Astrocyte of the hippocampus (primary cell): ENCODE measurements at regions not wholly inside any gene's neighbourhood (a gene's known extent, or its start where the extent isn't known, plus 50 kb on each side); places are given as distances from the start of the nearest gene placed in this dataset.
"Not testable (repeated sequence)": the region's sequence is repeated elsewhere in the genome, so short reads cannot be mapped to it uniquely, and the experiment has no call there.

ENCODE experiments used
- DNase-seq: peaks from one replicate; pipeline ENCODE4 v3.0.0; 2011; ENCODE audit warnings: low read depth, low spot score

DNA sequence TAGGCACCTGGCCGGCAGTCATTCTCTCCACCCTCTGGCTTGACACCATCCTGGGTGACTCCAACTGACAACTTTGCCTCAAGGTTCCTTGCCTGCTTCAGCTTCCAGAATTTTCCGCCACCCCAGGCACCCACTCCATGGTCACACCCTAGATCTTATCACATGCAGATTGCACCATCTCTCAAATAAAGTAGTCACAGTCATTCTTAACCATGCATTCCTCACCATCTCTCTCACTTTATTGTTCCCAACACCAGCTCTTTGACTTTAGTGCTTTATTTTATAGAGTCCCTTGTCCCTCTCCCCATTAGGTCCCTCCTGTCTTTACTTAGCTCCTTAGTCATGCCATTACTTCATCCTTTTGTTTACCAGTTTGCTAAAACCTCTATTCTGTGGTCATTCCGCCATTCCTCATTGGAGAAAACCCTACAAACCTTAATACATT, 351.7 kb downstream of the SPRY2 start:
- DNase-seq, result peak; percentile 49

DNA sequence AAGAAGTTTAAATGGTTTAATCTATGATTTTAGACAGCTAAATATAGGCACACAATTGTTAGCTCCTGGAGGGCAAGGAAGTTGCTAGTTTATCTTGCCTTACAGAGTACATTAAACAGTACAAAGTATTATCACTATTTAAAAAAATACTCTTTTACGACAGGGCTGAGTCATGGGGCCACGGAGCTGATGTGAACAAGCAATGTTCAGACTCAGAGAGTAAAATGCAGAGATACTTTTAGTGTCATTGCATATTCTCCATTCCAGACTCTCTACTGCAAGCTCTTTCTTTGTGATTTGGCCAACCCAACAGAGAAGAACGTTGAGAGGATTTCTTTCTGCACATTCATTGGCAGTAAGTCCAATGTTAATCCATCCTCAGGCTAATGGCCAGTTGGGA, 352.4 kb downstream of the SPRY2 start:
- DNase-seq, result peak; percentile 46

DNA sequence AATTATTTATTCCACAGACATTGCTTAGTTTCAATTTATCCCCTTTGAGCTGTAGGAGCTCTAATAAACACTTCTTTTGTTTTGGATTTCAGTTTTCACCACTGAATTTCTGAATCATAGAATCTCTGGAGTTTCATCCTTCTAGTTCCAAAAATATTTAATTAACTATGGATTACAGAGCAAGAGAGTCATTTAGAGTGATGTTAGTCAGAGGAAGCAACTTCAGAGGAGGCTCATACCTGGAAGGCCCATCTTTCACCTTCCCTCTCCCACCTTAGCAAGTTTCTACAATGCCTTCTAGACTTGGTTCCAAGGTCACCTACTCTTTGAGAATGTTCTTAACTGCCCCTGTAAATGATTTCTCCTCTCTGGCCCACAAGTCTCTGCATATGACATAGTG, 353.2 kb downstream of the SPRY2 start:
- DNase-seq, result no peak

DNA sequence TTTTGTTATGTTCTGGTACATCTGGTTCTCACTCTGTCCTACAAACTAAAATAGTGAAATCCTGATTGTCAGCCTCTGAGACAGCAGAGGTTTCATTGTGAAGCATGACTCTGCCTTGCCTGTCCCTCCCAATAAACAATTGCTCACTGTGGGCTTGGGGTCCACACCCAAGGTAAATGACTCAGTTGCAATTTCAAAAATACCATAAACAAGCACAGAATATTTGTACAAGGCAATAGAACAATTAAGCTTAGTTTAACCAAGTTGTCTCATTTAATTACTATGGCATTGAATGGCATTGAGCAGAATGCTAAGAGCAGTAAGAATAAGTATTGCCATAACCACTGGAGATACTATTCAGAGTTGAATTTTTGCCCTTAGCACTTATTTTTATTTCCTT, 353.6 kb downstream of the SPRY2 start:
- DNase-seq, result no peak

DNA sequence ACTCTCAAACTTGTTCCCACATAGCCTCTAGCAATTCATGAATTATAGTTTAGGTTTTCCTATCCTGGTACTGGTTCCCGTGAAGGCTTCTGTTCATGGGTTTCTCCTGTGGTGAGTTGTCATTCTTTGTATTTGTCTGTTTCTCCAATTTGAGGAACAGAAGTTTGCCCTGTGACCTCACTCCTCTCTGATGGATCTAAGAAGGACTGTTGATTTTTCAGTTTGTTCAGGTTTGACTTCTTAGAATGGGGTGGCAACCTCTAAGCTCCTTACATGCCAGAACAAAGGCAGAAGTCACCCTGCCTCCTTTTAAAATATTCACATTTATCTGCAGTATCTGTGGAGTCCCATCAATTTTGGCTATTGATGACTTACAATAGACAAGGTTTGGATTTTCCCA, 354.0 kb downstream of the SPRY2 start:
- no peak for DNase-seq

DNA sequence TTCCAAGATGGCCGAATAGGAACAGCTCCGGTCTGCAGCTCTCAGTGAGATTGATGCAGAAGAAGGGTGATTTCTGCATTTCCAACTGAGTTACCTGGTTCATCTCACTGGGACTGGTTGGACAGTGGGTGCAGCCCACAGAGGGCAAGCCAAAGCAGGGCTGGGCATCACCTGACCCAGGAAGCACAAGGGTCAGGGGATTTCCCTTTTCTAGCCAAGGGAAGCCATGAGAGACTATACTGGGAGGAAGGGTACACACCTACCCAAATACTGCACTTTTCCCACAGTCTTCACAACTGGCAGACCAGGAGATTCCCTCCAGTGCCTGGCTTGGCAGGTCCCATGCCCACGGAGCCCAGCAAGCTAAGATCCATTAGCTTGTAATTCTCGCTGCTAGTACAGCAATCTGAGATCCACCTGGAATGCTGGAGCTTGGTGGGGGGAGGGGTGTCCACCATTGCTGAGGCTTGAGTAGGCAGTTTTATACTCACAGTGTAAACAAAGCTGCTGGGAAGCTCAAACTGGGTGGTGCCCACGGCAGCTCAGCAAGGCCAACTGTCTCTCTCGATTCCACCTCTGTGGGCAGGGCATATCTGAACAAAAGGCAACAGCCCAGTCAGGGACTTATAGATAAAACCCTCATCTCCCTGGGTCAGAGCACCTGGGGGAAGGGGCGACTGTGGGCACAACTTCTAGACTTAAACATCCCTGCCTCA, 365.8 kb downstream of the SPRY2 start:
- DNase-seq, result not testable (repeated sequence)

DNA sequence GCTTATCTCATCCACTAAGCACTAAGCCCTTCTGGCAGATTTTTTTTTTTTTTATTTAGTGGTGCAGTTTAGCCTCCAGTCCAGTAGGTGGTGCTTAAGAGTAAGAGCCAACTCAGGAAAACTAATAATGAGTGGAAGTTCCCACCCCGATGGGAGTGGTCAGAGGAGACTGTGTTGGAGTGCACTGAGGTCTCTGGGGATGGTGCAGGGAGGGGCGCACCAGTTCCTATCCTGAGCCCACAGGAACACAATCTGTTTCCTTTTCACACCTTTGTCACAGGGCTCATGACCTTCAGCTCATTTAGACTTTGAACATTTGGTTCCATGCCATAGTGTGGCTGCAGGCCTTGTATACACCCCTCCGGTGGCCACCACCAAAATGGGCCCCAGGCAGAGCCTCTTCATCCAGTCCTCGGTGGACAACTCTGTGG, 367.4 kb downstream of the SPRY2 start:
- no peak for DNase-seq

DNA sequence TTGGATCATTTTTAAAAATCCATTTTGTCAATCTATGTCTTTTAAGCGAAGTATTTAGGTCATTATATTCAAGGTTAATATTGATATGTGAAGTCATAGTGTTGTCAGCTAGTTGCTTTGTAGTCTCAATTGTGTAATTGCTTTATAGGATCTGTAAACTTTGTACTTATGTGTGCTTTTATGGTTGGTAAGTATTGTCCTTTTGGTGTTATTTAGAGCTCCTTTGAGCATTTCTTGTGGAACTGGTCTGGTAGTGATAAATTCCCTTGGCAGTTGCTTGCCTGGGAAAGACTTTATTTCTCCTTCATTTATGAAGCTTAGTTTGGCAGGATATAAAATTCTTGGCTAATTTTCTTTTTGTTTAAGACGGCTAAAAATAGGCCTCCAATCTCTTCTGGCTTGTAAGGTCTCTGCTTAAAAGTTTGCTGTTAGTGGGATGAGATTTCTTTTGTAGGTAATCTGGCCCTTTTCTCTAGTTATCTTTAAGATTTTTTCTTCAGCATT, 368.8 kb downstream of the SPRY2 start:
- DNase-seq, result no peak

DNA sequence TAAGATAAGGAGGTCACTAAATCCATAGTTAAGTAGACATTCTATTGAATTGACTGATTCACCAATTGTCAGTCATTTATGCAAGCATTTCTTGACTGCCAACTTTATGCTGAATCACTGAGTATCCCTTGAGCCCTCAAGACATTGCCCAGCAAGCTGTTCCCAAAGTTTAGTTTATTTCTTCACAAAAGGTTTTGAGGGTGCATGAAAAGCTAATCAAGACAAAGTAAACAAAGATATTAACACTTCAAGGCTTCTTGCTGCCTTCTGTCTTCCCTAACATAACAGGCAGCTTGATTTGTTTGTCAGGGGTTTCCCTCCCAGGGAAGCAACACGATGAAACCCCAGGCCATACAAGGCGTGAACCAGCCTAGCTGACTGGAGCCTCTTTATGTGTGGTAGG, 374.4 kb downstream of the SPRY2 start:
- no peak for DNase-seq

DNA sequence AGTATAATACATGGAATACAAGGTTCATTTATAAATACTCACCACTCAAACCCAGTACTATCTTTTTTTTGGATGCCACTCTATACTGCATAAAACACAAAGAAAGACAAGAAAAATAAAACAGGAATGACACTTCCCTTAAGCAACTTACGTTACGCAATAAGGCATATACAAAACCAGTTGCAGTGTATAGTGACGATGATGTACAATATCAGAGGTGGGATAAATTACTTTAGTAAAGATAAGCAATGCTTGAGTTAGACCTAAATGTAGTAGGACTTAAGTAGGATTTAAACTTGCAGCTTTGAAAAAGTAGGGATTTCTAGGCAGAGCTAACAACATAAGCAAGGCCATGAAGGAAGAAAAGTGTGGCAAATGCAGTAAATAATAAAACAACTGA, 374.9 kb downstream of the SPRY2 start:
- no peak for DNase-seq

DNA sequence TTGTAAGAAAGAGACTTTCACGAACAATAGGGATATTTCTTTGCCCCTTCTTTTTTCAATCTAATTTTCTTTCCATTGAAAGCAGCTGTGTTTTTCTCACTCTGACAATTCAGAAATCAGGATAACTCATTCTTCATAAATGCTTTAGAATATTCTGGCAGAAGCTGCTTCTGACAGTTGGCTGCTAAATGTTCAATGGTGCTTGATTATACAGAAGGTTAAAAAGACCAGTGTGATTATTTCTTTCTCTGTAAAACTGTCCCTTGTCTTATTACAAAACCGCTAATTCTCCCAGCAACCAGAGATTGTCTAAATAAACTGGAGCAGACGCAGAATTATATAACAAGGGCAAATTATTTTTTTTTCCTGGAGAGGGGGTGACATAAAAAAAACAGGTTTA, 394.4 kb downstream of the SPRY2 start:
- no peak for DNase-seq

DNA sequence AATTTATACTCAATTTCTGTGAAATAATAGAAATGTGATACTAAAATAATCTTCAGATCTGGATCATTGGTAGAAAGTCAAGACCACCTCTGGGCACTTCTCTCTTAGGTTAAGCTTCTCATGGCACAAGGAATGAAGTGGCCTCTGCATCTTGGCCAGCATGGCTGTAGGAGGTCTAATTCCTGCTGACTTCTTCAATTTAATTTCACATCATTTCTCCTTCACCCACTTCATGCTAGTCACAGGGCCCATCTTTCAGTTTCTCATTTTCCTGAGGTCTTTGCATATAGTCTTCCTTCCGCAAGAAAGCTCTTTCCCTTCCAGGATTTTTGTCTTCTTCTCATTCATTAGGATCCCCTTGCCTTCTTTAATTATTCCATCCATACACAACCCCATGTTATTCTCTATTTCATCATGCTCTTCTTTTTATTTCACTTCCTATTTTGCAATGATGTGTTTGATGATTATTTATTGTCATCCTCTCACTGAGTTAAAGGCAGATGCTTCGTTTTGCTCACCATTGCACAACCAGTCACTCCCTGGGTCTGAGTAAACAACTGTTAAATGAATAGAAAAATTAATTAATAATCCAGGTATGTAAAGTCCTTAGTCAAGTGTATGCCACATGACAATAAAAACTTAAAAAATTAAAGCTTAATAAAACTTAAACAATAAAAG, 397.4 kb downstream of the SPRY2 start:
- no peak for DNase-seq

DNA sequence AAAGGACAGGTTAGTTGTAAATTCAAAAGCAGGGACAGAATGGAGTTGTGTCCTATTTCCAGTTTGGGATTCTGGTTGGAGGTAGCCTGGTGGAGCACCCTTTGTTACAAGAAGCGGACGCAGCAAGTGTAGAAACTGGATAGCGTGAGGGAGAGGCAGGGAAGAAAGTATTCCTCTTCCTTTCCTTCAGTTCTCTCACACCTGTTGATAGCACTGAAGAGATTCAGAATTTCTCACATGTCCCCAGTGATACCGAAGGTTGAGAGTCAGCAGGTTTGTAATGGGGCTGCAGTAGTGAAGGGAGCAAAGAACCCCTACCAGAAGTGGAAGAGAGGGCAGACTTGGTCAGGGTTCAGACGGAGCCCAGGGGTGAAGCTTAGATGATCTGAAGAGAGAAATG, 399.2 kb downstream of the SPRY2 start:
- no peak for DNase-seq

DNA sequence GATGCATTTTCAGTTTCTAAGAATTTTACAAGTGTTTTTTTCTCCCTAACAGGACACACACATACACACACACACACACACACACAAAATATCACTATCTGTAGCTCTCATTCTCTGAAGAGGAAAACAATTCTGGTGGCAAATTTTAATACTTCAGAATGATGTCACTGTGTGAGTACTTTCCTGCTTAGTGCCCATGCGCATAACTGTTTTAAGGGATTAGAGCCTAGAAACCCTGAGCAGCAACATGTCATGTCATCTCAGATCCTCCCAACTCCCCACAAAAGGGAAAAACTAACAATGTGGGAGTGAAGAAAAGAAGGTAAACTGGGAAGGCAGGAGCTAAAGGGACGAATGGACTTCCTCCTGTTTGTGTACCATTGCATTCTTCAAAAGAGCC, 401.2 kb downstream of the SPRY2 start:
- peak; percentile 28 for DNase-seq

DNA sequence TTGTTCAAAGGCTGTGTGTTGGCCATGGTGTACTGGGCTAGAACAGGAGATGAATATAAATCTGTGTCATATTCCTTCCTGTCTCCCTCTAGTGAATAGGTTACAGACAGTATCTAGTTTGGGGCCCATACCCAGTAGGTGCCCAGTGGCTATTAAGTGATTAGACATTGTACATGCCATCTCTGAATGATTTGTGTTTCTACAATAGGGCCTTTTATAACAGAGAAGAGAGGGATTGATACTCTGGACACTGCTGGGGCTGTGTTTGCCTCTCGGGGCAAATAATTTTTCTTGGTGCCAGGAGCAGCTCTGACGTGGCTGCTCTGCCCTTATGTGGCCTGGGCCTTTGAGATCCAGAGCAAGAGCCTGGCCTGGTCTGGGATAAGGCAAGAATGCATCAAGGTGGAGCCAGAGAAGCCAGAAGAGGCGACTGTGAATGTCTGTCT, 403.1 kb downstream of the SPRY2 start:
- DNase-seq, result peak; percentile 48

DNA sequence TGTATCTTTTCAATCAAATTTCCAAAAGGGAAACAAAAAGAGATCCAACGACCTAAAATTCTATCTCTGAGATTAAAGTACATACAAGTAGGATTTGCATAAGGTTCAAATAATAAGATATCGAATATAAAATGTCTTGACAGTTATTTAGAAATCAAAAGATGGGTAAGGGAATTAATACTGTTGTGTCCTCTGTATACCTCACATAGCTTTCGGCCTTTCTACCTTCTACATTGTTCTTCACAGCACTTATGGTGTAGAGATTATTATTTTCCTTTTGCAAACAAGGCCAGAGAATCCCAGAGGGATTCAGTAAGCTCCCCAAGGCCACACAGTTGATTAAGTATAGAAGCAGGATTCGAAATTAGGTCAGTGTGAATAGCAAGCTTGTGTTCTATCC, 403.6 kb downstream of the SPRY2 start:
- peak; percentile 37 for DNase-seq

DNA sequence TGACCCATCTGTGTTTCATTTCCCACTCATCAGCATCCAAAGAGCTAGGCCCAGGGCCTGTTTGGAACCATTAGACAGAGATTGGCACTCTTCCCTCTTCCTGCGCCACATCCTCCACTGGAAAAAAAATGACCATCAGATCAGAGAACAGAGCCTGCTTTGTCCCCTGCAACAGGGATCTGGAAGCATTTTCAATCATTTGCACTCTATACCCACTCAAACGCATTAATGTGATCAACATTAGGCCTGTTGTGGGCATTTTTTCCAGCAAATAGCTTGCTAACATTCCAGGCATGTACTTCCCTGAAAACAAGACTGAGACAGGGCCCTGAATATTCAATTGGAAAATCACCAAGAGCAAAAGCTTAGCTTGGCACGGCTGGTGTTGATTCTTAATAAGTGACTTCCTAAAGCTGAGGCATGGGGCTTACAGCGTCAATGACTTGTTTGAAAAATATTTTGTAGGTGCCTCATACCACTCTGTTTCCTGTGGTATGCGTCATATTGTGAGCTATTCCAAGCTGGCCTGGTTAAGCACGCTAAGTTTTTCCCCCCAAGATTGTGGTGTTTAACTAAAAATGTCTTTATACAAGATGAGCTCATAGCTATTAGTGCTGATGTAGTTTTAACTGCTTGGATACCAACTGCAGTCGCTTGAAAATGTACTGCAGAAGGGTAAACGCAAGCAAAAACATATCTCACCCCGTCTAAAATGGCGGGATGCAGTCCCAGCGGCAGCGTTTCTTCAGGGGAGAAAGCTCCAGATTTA, 404.4 kb downstream of the SPRY2 start:
- peak; percentile 98 for DNase-seq

DNA sequence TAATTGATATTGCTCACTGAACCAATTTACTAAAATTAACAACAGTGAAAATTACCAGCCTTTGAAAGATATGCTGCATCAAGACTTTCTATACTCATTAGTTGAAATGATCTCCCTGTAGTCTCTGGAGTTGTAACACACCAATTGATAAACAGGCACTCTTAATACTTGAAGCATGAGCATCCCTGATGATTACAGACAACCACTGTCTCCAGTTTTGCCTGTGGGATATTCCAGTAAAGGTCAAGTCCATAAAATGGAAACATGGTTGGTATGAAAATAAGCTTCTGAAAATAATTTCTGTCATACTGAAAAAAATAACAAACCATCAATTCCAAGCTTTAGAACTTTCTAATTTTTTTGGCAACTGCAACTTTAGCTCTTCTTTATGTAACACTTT, 405.8 kb downstream of the SPRY2 start:
- peak; percentile 3 for DNase-seq

DNA sequence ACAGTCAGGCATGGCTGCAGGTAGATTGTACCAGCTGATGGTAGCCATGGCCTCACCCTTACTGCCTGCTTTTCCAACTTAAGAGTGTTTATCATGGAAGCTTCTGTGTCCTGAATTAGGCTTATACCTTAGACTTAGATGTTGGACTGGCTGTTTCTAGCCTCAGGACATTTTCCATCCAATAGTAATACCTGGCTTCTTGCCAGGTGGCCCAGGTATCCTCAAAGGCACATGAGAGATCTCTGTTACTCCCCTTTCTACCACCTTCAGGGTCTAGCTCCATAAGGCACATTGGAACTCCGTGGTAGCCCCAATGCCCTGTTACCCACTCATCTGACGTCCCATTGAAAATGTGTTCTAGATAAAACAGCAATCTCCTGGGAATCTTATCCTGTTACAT, 407.5 kb downstream of the SPRY2 start:
- no peak for DNase-seq

DNA sequence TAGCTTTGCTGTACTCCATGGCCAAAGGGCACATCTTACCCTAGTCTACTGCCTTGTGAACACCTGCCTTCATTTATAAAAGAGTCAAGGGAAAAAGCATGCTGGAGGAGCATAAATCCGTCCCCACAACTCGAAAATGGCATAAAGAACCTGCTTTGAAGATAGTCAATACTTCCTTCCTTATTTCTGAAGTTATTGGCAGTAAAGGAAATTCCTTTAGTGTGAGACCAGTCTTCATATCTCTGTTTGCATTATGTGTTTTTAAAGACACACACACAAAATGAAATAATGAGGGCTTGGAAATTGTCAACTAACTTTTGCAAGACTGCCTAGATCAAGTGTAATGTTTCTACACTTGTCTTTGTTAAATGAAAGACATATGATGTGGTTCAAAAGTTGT, 408.4 kb downstream of the SPRY2 start:
- DNase-seq, result no peak

DNA sequence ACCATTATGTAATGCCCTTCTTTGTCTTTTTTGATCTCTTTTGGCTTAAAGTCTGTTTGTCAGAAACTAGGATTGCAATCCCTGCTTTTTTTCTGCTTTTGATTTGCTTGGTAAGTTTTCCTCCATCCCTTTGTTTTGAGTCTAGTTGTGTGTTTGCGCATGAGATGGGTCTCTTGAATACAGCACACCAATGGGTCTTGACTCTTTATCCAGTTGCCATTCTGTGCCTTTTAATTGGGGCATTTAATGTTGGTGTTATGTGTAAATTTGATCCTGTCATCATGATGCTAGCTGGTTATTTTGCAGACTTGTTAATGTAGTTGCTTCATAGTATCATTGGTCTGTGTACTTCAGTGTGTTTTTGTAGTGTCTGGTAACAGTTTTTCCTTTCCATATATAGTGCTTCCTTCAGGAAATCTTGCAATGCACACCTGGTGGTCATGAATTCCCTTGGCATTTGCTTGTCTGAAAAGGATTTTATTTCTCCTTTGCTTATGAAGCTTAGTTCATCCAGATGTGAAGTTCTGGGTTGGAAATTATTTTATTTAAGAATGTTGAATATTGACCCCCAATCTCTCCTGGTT, 416.9 kb downstream of the SPRY2 start:
- not testable (repeated sequence) for DNase-seq

DNA sequence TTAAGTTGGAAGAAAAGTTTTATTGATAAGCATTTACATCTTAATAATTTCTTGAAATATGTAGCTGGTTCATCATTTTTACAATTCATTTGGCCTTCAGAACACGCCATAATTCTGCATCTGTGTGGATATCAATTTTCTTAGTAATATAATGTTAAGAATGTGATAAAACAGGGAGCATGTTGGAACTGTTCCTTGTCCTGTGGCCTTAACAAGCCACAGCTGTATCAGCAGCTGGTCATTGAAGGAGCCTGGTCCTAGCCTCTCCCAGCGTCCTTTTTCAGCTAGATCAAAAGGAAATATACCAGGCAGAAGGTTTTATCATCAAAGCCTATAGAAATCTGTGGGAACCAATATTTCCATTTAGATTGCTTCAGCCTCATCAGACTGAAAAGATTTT, 421.8 kb downstream of the SPRY2 start:
- no peak for DNase-seq
